ENCODE measurements at regions not wholly inside any gene's neighbourhood (a gene's known extent, or its start where the extent isn't known, plus 50 kb on each side); places are given as distances from the start of the nearest gene placed in this dataset.

GRCh38 chr5:63293317-63293716 is 668.9 kb downstream of the HTR1A start:
- TF ChIP-seq CTCF (IDR thresholded peaks at IDR 0.05) (no peak), POLR2AphosphoS5 (IDR thresholded peaks at IDR 0.05) (no peak), EP300 (IDR thresholded peaks at IDR 0.05) (no peak), POLR2A (IDR thresholded peaks at IDR 0.05) (no peak)

Measured in suprapubic skin (tissue), 4 donors.